Adrenal gland (tissue), 5 donors: ENCODE measurements at regions not wholly inside any gene's neighbourhood (a gene's known extent, or its start where the extent isn't known, plus 50 kb on each side); places are given as distances from the start of the nearest gene placed in this dataset.

ENCODE experiments used
- POLR2A ChIP-seq, 2 donors: fragments of 450-650 bp; IDR thresholded peaks; one replicate each; pipeline ENCODE4 v1.6.1; 2017; ENCODE audit warnings: antibody characterized with exemption in 2 of 2, mild to moderate bottlenecking in 2 of 2, moderate library complexity in 1 of 2
- TF ChIP-seq, protein P1 (sequence below), 6 experiments: fragments of 450-650 bp in 4 of 6; fragments of 200-600 bp in 2 of 6; sonication (generic) in 1 of 6; IDR thresholded peaks; 1 replicate in 5 of 6; 2 replicates in 1 of 6; pipeline versions ENCODE4 v1.5.1 to v1.8.0; 2016 to 2021; ENCODE audit warnings: antibody characterized with exemption in 6 of 6, mild to moderate bottlenecking in 2 of 6, moderate library complexity in 1 of 6
- donor health status: DM: no; HTN: no; CAD: no.

- no peak for TF ChIP-seq POLR2A (IDR thresholded peaks at IDR 0.05)
- TF ChIP-seq, protein P1, sequence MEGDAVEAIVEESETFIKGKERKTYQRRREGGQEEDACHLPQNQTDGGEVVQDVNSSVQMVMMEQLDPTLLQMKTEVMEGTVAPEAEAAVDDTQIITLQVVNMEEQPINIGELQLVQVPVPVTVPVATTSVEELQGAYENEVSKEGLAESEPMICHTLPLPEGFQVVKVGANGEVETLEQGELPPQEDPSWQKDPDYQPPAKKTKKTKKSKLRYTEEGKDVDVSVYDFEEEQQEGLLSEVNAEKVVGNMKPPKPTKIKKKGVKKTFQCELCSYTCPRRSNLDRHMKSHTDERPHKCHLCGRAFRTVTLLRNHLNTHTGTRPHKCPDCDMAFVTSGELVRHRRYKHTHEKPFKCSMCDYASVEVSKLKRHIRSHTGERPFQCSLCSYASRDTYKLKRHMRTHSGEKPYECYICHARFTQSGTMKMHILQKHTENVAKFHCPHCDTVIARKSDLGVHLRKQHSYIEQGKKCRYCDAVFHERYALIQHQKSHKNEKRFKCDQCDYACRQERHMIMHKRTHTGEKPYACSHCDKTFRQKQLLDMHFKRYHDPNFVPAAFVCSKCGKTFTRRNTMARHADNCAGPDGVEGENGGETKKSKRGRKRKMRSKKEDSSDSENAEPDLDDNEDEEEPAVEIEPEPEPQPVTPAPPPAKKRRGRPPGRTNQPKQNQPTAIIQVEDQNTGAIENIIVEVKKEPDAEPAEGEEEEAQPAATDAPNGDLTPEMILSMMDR (IDR thresholded peaks at IDR 0.05) = no peak
These were observed 312.8 kb upstream of the FANCL start for GRCh38 chr2:58553937-58554336.
